Pancreas (tissue), 10 donors: ENCODE measurements at regions not wholly inside any gene's neighbourhood (a gene's known extent, or its start where the extent isn't known, plus 50 kb on each side); places are given as distances from the start of the nearest gene placed in this dataset.

Experiments used
- ATAC-seq, 4 donors: fragments of 200-7000 bp; cut with Tn5 transposase; one replicate each; pipeline versions ENCODE4 v1.8.0 to v1.9.1; 2020; ENCODE audit warnings: mild to moderate bottlenecking in 4 of 4, moderate library complexity in 4 of 4
- DNase-seq, 6 donors: peaks; one replicate each; pipeline ENCODE4 v3.0.0-alpha.2; 2020
- FAIRE-seq: peaks from 2 replicates; lab custom pipeline; 2012; peaks lifted over from hg19 to GRCh38; lab: Jason Lieb, UNC
- H3K27ac ChIP-seq, 4 donors: fragments of 200-600 bp; sonication (generic); 1 replicate in 3 of 4; 2 replicates in 1 of 4; pipeline versions ENCODE4 v1.5.0 to v1.8.0; 2020
- H3K27me3 ChIP-seq, 4 donors: fragments of 200-600 bp; one replicate each; pipeline ENCODE4 v1.8.0; 2021
- H3K36me3 ChIP-seq, 3 donors: fragments of 200-600 bp; sonication (generic) in 1 of 3; one replicate each; pipeline versions ENCODE4 v1.5.0 to v1.8.0; 2020 to 2021
- H3K4me1 ChIP-seq, 3 donors: fragments of 200-600 bp; one replicate each; pipeline ENCODE4 v1.8.0; 2021
- H3K4me3 ChIP-seq, 4 donors: fragments of 200-600 bp; sonication (generic) in 2 of 4; one replicate each; pipeline versions ENCODE4 v1.5.0 to v1.8.0; 2020 to 2021
- H3K9me3 ChIP-seq, 4 donors: fragments of 200-600 bp; one replicate each; pipeline ENCODE4 v1.8.0; 2021
- WGBS, 2 donors: extraction: QIAGEN DNeasy Blood & Tissue Kit; methylation state at CpG; one replicate each; pipeline ENCODE4 v1.1.7; 2013; 5-methylcytosine and 5-hydroxymethylcytosine counted together
- intact Hi-C, 3 donors: fragments of 100-400 bp; cut with DNase I; formaldehyde crosslinking; loops; one replicate each; pipeline versions ENCODE4 v1.11.1 to v1.14.2; 2022
- TF ChIP-seq, protein P1 (sequence below), 4 donors: fragments of 200-600 bp; sonication (generic) in 3 of 4; IDR thresholded peaks; one replicate each; pipeline versions ENCODE4 v1.5.0 to v1.8.0; 2021; ENCODE audit warnings: antibody characterized with exemption in 4 of 4
- donor health status: healthy with polysubstance abuse.
- donor health status: DM: no; HTN: no; CAD: no; lungs with moderate emphysema.
- donor health status: DM: no; HTN: no; CAD: no.
- donor health status: control.
- donor health status: control.
- donor health status: Bipolar disorder and iron deficiency.
- donor health status: DM: yes; HTN: yes; CAD: no.
- donor health status: DM: no; HTN: no; CAD: no.
- donor health status: DM: no; HTN: no; CAD: no.
- donor health status: DM: yes; HTN: yes; CAD: no.

DNA sequence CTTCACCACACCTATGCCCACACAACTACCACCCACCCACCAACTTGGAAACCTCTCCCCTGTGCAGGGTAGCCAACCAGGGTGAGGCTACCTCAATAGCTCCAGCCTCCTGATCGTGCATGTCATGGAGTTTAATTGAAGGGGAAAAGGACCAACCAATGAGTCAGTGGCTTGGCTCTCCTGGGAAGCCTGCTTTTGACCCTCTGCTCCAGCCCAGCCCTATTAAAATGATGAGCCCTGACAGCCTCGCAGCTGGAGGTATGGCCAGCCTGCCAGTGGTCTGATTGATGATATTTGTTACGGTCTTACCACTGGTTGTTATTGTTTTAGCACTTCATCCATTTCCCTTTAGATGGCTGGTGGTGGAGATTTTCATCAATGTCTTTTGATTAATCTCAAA is 280.4 kb downstream of the SH3GL2 start:
- TF ChIP-seq, protein P1, sequence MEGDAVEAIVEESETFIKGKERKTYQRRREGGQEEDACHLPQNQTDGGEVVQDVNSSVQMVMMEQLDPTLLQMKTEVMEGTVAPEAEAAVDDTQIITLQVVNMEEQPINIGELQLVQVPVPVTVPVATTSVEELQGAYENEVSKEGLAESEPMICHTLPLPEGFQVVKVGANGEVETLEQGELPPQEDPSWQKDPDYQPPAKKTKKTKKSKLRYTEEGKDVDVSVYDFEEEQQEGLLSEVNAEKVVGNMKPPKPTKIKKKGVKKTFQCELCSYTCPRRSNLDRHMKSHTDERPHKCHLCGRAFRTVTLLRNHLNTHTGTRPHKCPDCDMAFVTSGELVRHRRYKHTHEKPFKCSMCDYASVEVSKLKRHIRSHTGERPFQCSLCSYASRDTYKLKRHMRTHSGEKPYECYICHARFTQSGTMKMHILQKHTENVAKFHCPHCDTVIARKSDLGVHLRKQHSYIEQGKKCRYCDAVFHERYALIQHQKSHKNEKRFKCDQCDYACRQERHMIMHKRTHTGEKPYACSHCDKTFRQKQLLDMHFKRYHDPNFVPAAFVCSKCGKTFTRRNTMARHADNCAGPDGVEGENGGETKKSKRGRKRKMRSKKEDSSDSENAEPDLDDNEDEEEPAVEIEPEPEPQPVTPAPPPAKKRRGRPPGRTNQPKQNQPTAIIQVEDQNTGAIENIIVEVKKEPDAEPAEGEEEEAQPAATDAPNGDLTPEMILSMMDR (IDR thresholded peaks at IDR 0.05) = no peak
- FAIRE-seq = no peak
- no peak for DNase-seq
- ATAC-seq = peak in 1 of 4 donors; percentile 37
- no peaks in the 10 kb centered on the region for H3K36me3 ChIP-seq
- H3K9me3 ChIP-seq = no peaks in the 10 kb centered on the region
- H3K27me3 ChIP-seq = no peaks in the 10 kb centered on the region
- H3K27ac ChIP-seq = no peak overlapping the region
- WGBS, 2 donors = 18% methylated on average over 3 of the region's 3 CpGs
- H3K4me3 ChIP-seq = no peak overlapping the region
- intact Hi-C loops = no loop called here
- H3K4me1 ChIP-seq = no peaks in the 10 kb centered on the region

DNA sequence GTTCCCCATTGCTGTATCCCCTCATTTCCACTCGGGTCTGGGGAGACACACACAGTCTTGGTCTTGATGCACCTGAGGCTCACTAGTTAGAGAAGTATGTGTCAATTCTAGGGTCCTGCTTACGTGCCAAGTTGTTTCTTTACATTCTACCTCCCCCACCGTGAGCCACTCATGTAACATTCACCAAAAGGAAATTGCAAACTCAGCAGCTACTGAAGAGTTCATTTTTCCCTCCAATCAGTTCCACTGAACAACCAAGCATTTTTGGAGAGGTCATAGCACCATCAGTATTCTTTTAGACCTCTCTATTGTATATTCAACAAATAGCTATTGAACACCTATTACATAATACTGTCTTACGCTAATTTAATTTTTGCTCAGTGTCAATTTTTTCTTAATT is 281.1 kb downstream of the SH3GL2 start:
- intact Hi-C loops = no loop called here
- DNase-seq = no peak
- ATAC-seq = no peak

GRCh38 chr9:17862101-17862500 is 283.2 kb downstream of the SH3GL2 start:
- no peak for FAIRE-seq
- 48 to 57% methylated on average over 4 of the region's 4 CpGs for WGBS, 2 donors

More for the DNA sequence above, 281.1 kb downstream of the SH3GL2 start:
- Histone ChIP-seq H3K27me3 (no peaks in the 10 kb centered on the region), H3K36me3 (no peaks in the 10 kb centered on the region), H3K4me3 (no peak overlapping the region), H3K27ac (no peak overlapping the region), H3K4me1 (no peaks in the 10 kb centered on the region), H3K9me3 (no peaks in the 10 kb centered on the region)
- WGBS, 2 donors = 70 to 79% methylated on average over 4 of the region's 4 CpGs
- TF ChIP-seq, protein P1 (IDR thresholded peaks at IDR 0.05) = no peak
- no peak for FAIRE-seq

DNA sequence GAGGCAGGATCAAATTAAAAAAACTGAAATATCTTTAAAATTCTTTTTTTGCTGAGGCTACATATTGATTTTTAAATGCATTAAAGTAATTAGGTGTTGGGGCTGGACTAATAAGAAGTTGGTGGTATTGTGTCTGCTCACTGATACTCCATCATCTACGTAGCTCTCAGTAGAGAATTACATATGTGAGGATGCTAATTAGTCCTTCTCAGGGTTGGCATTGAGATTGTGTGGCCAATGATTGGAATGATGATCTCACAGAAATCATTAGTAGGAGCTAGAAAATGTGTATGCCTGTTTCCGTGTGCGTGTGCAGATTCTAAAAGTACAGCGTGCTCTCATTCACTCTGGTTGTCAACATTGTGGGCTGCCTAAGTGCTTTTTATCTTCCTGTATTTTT is 283.8 kb downstream of the SH3GL2 start:
- peak in 2 of 4 donors; percentile 11 to 34 for ATAC-seq
- WGBS, 2 donors = 81 to 86% methylated on average over 4 of the region's 4 CpGs
- intact Hi-C loops = no loop called here

More at GRCh38 chr9:17862101-17862500, 283.2 kb downstream of the SH3GL2 start:
- Histone ChIP-seq H3K4me3 (no peak overlapping the region), H3K27ac (no peak overlapping the region), H3K27me3 (no peaks in the 10 kb centered on the region), H3K4me1 (no peaks in the 10 kb centered on the region), H3K36me3 (no peaks in the 10 kb centered on the region), H3K9me3 (no peaks in the 10 kb centered on the region)
- intact Hi-C loops = no loop called here
- no peak for DNase-seq
- ATAC-seq = peak in 1 of 4 donors; percentile 25
- TF ChIP-seq, protein P1 (IDR thresholded peaks at IDR 0.05) = no peak

GRCh38 chr9:17863213-17863883 is 284.5 kb downstream of the SH3GL2 start:
- Histone ChIP-seq H3K9me3 (no peaks in the 10 kb centered on the region), H3K36me3 (no peaks in the 10 kb centered on the region), H3K27ac (no peak overlapping the region), H3K4me1 (no peaks in the 10 kb centered on the region), H3K4me3 (no peak overlapping the region), H3K27me3 (no peaks in the 10 kb centered on the region)
- ATAC-seq (no peak), FAIRE-seq (no peak), DNase-seq (no peak)
- intact Hi-C loops = no loop called here
- 57 to 73% methylated on average over 4 of the region's 4 CpGs for WGBS, 2 donors
- TF ChIP-seq, protein P1 (IDR thresholded peaks at IDR 0.05) = no peak

More for the DNA sequence above, 283.8 kb downstream of the SH3GL2 start:
- no peaks in the 10 kb centered on the region for H3K4me1 ChIP-seq
- DNase-seq = no peak
- no peaks in the 10 kb centered on the region for H3K9me3 ChIP-seq
- no peaks in the 10 kb centered on the region for H3K36me3 ChIP-seq
- TF ChIP-seq, protein P1 (IDR thresholded peaks at IDR 0.05) = no peak
- no peaks in the 10 kb centered on the region for H3K27me3 ChIP-seq
- no peak overlapping the region for H3K27ac ChIP-seq
- no peak overlapping the region for H3K4me3 ChIP-seq
- FAIRE-seq = no peak
